Stimulated activated CD4-positive, alpha-beta T cell treated with anti-CD3 and anti-CD28 coated beads, Interleukin-15, amount 100 ng/mL, for 24 hours (primary cell): ENCODE measurements at regions not wholly inside any gene's neighbourhood (a gene's known extent, or its start where the extent isn't known, plus 50 kb on each side); places are given as distances from the start of the nearest gene placed in this dataset.
"Not testable (repeated sequence)": the region's sequence is repeated elsewhere in the genome, so short reads cannot be mapped to it uniquely, and the experiment has no call there.

ENCODE experiments used
- DNase-seq: peaks from one replicate; pipeline ENCODE4 v3.0.0-alpha.2; 2020

- no peak for DNase-seq
Measured at GRCh38 chr9:110126986-110127864, 80.7 kb downstream of the C9orf152 start.

- DNase-seq, result no peak
Measured at GRCh38 chr9:110128664-110129329, 79.2 kb downstream of the C9orf152 start.

GRCh38 chr9:110129425-110129824, 78.5 kb downstream of the C9orf152 start:
- DNase-seq, result no peak

GRCh38 chr9:110130211-110130610, 77.7 kb downstream of the C9orf152 start:
- DNase-seq, result no peak

- DNase-seq, result no peak
Measured at GRCh38 chr9:110130791-110131416, 77.1 kb downstream of the C9orf152 start.

GRCh38 chr9:110131499-110131898, 76.5 kb downstream of the C9orf152 start:
- DNase-seq, result no peak

DNA sequence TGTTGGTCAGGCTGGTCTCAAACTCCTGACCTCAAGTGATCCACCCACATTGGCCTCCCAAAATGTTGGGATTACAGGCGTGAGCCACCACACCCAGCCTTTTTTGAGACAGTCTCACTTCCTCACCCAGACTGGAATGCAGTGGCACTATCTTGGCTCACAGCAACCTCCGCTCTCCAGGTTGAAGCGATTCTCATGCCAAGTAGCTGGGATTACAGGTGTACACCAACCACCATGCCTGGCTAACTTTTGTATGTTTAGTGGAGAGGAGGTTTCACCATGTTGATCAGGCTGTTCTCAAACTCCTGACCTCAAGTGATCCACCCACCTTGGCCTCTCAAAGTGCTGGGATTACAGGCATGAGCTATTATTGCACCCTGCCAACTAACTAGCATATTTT, 75.4 kb downstream of the C9orf152 start:
- not testable (repeated sequence) for DNase-seq

DNA sequence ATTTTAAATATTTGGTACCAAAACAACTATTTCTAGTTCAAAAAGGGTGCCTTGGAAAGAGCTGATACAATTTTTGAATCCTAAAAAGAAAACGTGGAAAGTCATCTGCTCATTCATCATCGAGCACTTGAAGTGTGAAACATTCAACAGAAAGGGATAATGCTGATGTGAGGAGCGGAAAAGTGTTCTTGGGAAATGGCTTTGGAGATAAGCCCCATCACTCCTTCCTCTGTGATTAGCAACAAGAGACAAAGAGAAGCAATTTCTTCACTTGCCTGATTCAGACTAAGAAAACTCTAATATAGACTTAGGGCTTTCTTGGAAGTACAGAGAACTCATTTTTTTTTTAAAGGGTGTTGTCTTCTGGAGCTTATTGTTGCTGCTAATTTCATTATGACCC, 74.9 kb downstream of the C9orf152 start:
- no peak for DNase-seq

DNA sequence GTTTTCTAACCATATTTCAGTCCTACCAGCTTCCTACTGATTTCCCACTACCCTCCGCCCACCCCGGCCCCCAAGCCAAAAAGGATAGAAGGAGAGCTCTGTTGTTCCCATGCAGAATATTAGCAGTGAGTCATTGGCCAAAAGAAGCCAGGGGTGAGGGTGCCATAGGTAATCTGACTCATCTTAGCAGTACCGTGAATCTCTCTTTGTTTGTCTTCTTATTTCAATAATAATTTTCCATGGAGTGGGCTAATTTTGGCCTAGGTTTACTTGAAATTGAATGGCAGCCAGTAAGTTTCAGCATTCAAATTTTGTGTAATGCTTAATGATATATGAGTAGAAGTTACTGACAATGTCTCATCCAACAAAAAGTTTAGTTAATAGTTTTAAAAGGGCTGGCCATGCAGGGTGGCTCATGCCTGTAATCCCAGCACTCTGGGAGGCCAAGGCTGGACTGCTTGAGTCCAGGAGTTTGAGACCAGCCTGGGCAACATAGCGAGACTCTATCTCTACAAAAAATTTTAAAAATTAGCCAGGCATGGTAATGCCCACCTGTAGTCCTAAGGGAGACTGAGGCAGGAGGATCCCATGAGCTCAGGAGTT, 74.2 kb downstream of the C9orf152 start:
- DNase-seq, result no peak

DNA sequence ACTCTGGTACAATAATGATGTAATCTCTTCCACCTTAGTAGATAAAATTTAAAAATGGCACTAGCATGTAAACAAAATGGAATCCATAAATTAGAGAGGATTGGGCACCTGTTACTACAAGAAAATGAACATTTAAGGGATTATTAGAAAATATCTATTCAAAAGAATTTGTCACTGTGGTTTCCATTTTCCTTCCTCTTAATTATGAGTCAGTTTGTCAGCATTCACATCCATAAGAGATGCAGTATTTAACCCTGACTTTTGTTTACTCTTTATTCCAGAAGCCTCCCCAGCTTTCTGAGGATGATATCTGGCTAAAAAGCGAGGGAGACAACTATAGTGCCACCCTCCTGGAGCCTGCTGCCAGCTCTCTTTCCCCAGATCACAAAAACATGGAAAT, 72.1 kb downstream of the C9orf152 start:
- DNase-seq, result no peak

- DNase-seq, result no peak
Measured at GRCh38 chr9:110136802-110137201, 71.2 kb downstream of the C9orf152 start.

DNA sequence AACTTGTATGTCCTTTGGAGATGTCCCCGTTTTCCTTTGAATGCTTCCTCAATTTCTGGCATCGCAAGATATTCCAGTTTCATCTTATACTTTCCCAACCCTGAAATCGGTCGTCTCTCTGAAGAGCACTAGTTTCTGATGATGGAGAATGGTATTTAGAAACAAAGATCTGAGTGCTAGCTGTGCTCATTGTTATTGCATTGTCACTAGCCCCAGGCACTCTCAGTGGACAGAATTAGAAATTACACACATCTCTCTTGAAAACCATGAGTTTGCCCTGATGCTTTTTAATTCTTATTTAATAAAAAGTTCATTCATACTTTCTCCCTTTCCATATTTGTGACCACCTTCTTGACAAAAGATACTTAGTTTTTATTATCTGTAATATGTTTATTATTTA, 67.7 kb downstream of the C9orf152 start:
- no peak for DNase-seq

DNA sequence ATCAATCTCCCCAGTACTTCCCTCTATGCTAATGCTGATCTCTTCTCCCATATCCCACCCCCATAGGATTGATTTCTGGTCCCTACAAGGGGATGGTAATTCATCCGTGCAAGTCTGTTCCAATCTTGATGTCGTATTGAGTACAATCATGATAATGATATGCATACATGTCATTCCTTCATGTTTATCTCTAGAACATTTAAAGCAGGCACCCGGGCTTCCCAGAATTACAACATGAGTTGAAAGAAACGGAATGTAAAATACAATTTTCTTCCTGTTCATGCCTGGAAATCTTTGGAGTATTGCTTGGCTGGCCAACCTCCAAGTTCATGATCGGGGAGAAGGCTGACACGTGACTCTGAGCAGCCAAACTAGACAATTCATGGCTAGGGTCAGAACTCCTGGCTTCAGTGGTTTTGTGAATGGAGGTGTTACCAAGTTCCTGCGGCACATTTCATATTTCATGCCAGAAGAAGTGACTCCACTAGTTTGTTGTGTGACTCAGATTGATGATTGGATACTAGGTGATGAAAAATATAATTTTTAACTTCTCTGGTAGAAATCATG, 66.6 kb downstream of the C9orf152 start:
- no peak for DNase-seq

- no peak for DNase-seq
Measured at GRCh38 chr9:110142253-110142652, 65.7 kb downstream of the C9orf152 start.

- no peak for DNase-seq
Measured at GRCh38 chr9:110142868-110143481, 65.0 kb downstream of the C9orf152 start.

GRCh38 chr9:110143485-110143884, 64.5 kb downstream of the C9orf152 start:
- no peak for DNase-seq

- DNase-seq, result peak; percentile 47
Measured at GRCh38 chr9:110143950-110144545, 63.9 kb downstream of the C9orf152 start.

DNA sequence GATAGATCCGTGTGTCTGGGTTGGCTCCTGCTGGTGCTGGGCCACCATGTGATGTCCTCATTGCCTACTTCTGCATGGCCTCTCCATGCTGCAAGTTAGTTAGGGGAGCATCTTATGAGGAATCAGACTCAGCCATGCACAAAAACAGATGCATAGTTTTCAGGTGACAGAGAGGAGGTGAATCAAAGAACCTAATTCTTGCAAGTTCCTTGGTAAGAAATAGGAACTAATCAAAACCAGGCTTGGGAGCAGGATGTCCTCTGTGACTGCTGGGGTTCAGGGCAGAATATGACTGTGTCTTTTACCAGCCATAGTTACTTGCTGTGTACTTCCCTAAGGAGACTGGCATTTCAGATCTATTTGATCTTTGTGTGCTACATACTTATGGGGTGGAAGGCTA, 61.6 kb downstream of the C9orf152 start:
- no peak for DNase-seq

- DNase-seq, result peak; percentile 75
Measured at GRCh38 chr9:110148384-110148783, 59.6 kb downstream of the C9orf152 start.

DNA sequence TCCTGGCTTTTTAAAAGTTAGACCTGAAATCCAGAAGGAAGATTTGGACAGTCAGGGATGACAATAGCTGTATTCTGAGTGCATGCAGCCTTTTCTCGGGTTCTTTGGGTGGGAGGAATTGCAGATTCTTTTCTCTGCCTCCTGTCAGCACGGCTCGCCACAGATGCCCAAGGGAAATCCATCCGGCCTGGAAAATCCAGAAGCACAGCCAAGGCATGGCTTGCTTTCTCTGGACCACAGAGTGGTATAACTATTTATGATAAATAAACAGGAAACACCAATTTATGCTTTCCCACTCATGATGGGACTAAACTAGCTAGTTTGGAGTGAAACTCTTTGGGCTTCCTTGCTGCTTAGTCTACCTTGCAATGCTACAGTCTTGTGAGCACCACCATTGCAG, 59.1 kb downstream of the C9orf152 start:
- DNase-seq, result no peak
